Neutrophil (primary cell): ENCODE measurements at regions not wholly inside any gene's neighbourhood (a gene's known extent, or its start where the extent isn't known, plus 50 kb on each side); places are given as distances from the start of the nearest gene placed in this dataset.

Source experiments
- H3K27ac ChIP-seq: fragments of 200-600 bp; sonication (generic); 2 replicates; pipeline ENCODE4 v1.5.1; 2016; ENCODE audit warnings: mild to moderate bottlenecking, moderate library complexity
- H3K27me3 ChIP-seq: fragments of 200-600 bp; sonication (generic); 2 replicates; pipeline ENCODE4 v1.6.0; 2016; ENCODE audit warnings: mild to moderate bottlenecking
- H3K36me3 ChIP-seq: fragments of 200-600 bp; sonication (generic); 2 replicates; pipeline ENCODE4 v1.5.1; 2017
- H3K4me1 ChIP-seq, 2 experiments: fragments of 200-600 bp in 1 of 2; sonication (generic) in 1 of 2; 1 replicate in 1 of 2; 2 replicates in 1 of 2; pipeline versions ENCODE4 v1.5.1 to v1.6.1; 2013 to 2016; ENCODE audit warnings: low read depth in 1 of 2, low read length in 1 of 2, mild to moderate bottlenecking in 1 of 2, moderate library complexity in 1 of 2; ENCODE audit not compliant: control insufficient read depth in 1 of 2, insufficient read depth in 1 of 2
- H3K4me3 ChIP-seq, 2 experiments: fragments of 200-600 bp in 1 of 2; sonication (generic) in 1 of 2; 1 replicate in 1 of 2; 2 replicates in 1 of 2; pipeline ENCODE4 v1.5.1; 2013 to 2016; ENCODE audit warnings: low read depth in 1 of 2, low read length in 1 of 2, mild to moderate bottlenecking in 1 of 2, moderate library complexity in 1 of 2
- H3K9me3 ChIP-seq: fragments of 200-600 bp; sonication (generic); 2 replicates; pipeline ENCODE4 v1.5.1; 2016
- TF ChIP-seq, protein P1 (sequence below): fragments of 200-600 bp; sonication (generic); IDR thresholded peaks from 2 replicates; pipeline ENCODE4 v1.5.1; 2016; ENCODE audit warnings: antibody characterized with exemption

DNA sequence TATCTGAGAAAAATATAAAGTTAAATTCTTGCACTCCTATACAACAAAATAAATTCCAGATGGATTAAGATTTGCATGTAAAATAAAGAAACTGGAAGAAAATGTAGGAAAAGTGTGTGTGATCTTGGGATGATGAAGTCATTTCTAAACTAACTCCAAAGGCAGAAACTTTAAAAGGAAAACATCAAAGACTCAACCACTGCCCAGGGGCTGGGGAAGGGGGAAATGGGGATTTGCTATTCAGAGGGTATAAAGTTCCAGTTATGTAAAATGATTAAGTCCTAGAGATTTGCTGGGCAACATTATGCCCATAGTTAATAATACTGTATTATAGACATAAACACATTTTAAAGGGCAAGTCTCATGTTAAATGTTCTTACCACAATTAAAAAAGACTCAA lies 254.5 kb downstream of the DEPDC1B start:
- Histone ChIP-seq H3K9me3 (no peaks in the 10 kb centered on the region), H3K4me1 (no peaks in the 10 kb centered on the region), H3K36me3 (no peaks in the 10 kb centered on the region), H3K27ac (no peak overlapping the region), H3K4me3 (no peak overlapping the region), H3K27me3 (no peaks in the 10 kb centered on the region)
- TF ChIP-seq, protein P1, sequence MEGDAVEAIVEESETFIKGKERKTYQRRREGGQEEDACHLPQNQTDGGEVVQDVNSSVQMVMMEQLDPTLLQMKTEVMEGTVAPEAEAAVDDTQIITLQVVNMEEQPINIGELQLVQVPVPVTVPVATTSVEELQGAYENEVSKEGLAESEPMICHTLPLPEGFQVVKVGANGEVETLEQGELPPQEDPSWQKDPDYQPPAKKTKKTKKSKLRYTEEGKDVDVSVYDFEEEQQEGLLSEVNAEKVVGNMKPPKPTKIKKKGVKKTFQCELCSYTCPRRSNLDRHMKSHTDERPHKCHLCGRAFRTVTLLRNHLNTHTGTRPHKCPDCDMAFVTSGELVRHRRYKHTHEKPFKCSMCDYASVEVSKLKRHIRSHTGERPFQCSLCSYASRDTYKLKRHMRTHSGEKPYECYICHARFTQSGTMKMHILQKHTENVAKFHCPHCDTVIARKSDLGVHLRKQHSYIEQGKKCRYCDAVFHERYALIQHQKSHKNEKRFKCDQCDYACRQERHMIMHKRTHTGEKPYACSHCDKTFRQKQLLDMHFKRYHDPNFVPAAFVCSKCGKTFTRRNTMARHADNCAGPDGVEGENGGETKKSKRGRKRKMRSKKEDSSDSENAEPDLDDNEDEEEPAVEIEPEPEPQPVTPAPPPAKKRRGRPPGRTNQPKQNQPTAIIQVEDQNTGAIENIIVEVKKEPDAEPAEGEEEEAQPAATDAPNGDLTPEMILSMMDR: no peak

DNA sequence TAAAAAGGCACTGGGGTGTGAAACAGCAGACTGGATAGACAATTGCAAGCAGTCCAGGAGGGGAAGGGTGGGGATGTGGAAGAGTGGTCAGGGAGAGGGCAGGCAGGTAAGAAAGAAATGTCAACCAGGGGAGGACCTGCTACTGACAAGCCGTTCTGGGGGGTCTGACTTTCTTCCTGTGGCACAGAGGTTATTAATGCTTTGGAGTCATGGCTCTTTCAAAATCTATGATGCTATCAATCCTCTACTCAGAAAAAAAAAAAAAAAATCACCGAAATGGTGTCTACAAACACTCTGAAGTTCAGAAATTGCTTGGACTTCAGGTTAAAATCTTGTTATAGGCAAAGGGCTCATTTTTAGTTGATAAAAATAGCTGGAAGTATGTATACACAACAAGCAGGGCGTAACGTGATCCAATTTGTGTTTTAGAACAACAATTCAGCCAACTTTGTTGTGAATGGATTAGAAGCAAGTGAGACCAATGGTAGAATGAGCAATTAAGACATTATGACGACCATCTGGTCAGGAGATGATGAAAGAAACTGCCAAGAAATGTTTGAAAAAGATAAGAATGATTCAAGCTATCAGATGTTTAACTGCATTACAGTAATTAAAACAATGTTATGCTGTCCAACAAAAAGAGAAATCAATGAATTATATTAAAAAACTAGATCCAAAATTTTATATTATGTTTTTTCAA lies 255.2 kb downstream of the DEPDC1B start:
- Histone ChIP-seq H3K9me3 (no peaks in the 10 kb centered on the region), H3K36me3 (no peaks in the 10 kb centered on the region), H3K27ac (no peak overlapping the region), H3K4me1 (no peaks in the 10 kb centered on the region), H3K27me3 (no peaks in the 10 kb centered on the region), H3K4me3 (no peak overlapping the region)
- TF ChIP-seq, protein P1: no peak

DNA sequence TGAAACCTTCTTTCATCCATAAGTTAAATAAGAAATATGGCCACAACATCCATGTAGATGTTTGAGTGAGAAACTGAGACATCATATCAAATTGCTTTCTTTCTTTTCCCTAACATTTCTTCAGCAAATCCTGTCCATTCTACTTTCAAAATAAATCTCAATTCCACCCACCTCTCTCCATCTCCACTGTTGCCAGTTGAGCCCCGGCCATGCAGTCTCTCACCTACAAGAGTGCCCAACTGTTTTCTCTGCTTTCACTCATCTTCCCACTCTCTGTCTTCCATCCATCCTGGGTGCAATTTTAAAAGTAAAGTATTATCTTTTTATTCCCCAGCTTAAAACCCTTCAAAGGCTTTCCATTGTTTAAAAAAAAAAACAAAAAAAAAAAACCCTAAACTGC lies 260.4 kb downstream of the DEPDC1B start:
- H3K27me3 ChIP-seq: no peaks in the 10 kb centered on the region
- TF ChIP-seq, protein P1: no peak
- no peaks in the 10 kb centered on the region for H3K4me1 ChIP-seq
- H3K36me3 ChIP-seq: no peaks in the 10 kb centered on the region
- H3K27ac ChIP-seq: no peak overlapping the region
- H3K4me3 ChIP-seq: no peak overlapping the region
- H3K9me3 ChIP-seq: no peaks in the 10 kb centered on the region

DNA sequence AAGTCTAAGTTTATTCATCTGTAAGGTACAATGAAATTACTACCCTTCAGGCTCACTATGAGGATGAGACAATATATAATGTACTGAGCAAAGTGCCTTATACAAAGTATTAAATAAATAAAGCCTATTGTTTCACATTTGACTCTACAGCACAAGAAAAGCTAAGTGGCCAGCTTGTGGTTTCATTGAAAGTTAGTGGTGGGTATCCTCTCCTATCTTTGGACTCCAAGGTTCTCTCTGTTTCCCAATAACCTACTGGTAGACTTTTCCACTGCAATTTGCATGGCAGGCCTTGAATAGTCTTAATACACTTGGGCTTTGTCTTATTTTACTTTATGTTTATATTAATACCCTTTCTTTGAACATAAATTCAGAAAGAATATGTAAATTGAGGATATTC lies 262.7 kb downstream of the DEPDC1B start:
- H3K27ac ChIP-seq: no peak overlapping the region
- H3K9me3 ChIP-seq: no peaks in the 10 kb centered on the region
- no peaks in the 10 kb centered on the region for H3K27me3 ChIP-seq
- H3K4me3 ChIP-seq: no peak overlapping the region
- TF ChIP-seq, protein P1: no peak
- no peaks in the 10 kb centered on the region for H3K36me3 ChIP-seq
- no peaks in the 10 kb centered on the region for H3K4me1 ChIP-seq

DNA sequence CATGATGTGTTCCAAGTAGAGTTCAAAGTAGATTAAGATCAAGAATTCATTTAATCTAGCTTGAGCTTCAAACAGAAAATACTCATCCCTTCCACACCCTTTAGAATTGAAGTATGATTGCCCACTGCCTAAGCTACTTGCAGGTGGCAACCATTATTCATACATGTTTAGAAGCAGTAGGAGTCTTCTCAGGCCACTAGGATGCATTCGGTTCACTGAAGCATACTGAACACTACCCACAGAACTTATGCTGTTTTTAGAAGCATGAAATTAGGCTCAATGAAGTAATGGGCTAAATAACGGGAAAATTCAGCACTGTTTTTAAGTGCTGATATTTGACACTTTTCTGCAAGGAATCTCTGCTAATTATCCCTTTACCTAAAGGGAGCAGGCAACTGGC lies 263.4 kb downstream of the DEPDC1B start:
- TF ChIP-seq, protein P1: no peak
- no peaks in the 10 kb centered on the region for H3K27me3 ChIP-seq
- no peak overlapping the region for H3K27ac ChIP-seq
- H3K4me1 ChIP-seq: no peaks in the 10 kb centered on the region
- H3K9me3 ChIP-seq: no peaks in the 10 kb centered on the region
- H3K36me3 ChIP-seq: no peaks in the 10 kb centered on the region
- no peak overlapping the region for H3K4me3 ChIP-seq
